SHP77 treated with DMSO at 0.1 percent for 48 hours (cell line): ENCODE measurements at regions not wholly inside any gene's neighbourhood (a gene's known extent, or its start where the extent isn't known, plus 50 kb on each side); places are given as distances from the start of the nearest gene placed in this dataset.

ENCODE experiments used
- DNase-seq: peaks from one replicate; lab custom pipeline; 2025; lab: John Stamatoyannopoulos, UW

DNA sequence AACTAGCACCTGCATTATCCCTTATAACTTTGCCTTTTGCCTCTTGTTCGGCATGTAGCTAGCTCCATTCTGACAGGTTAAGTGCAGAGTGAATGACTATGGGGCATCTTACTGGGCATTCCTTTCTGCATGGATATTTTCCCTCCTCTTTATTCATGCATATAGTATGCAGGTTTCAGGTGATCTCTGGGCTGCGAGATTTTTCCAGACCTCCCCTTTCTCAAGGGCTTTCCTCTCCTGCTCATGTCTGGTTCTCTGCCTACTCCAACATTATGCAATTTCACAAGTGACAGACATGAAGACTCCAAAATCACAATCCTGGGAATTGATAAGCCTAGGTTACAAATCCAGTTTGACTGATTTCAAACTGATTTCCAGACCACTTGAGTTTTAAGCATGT lies 503.8 kb downstream of the NXPH1 start:
- no peak for DNase-seq

DNA sequence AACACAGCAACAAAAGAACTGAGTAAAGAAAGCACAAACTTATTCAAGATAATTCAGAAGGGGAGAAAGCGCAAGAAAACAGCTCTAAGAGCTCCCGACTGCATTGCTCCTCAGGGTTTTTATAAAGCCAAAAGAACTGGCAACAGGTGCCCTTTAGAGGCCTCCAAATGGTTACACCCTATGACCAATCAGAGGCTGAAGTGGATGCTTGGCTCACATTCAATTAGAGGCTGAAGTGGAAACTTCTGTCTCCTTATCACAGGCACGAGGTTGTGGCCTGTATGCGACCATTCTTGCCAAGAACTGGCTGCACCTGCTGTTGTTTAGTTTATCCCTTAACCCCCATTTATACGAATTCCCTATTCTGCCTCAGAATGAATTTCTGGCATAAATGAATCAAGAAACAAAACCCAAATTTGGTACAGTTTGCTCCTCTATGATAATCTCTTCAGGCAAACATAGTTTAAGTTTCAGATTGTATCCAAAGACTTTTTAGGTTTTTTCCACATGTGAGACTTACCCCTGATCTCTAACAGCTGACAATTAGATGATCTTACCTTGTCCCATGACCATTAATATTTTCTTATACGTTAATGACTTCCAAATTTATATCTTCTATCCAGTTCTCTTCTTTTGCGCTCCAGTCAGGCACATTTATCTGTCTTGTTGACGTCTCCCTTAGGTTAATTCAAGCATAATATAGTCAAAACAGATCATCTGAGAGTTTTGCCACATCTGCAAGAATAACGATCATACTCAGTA lies 504.8 kb downstream of the NXPH1 start:
- no peak for DNase-seq

DNA sequence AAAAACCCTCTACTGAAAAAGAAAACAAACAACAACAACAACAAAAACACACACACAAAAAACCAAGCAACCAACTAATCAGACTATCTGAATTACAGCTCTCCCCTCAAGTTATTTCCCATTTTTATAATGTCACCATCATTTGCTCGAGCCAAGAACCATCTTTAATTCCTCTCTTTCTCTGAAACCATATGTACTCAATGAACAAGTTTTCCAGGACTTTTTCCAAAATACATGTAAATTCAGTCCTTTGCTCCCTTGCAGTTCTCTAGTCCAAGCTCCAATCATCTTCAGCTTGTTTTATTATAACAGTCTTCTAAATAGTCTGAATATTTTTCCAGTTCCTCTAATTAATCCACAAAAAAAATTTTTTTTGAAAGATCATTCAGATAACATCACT lies 506.0 kb downstream of the NXPH1 start:
- no peak for DNase-seq

DNA sequence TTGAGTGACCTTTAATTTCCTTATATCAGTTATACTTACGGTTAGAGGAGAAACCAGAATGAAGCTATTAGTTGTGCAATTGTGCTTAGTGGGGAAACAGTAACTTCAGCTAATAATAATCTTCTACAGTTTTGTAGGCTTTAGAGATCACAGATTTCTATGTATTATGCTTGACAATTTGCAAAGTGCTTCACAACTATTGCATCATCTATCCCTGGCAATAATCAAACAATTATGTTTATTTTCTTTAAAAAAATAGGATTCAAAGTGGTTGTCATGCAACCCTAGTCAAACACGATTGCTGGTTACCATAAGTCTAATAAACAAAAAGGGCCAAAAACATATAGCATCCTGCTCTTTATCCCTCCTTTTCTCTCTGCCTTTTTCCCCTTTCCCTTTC lies 530.3 kb downstream of the NXPH1 start:
- no peak for DNase-seq

DNA sequence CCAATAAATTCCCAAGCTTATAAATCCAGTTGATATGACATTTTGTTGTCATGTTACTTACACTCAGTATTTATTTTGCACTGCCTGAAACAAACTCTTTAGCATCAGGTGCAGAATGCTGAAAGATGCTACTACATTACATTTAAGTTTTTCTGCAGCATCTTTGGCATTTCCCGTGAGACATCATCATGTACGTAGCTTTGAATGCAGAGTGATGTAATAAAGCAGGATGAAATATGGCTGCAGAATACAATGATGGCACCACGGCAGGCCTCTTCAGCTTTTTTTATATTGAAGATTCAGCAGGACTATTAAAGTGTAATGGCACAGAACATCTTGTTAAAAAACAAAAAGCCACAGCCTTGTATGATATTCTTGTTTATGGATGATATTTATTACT lies 531.8 kb downstream of the NXPH1 start:
- no peak for DNase-seq

DNA sequence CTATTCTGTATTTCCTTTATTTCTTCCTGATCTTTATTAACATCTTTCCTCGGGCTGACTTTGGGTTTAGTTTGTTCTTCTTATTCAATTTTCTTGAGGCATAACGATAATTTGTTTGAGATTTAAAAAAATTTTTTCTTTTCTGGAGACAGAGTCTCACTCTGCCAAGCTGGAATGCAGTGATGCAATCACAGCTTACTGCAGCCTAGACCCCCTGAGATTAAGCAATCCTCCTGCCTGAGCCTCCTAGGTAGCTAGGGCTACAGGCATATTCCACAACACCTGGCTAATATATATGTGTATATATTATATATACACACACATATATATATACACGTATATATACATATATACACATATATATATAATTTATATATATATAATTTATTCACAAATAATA lies 540.2 kb downstream of the NXPH1 start:
- DNase-seq = no peak

DNA sequence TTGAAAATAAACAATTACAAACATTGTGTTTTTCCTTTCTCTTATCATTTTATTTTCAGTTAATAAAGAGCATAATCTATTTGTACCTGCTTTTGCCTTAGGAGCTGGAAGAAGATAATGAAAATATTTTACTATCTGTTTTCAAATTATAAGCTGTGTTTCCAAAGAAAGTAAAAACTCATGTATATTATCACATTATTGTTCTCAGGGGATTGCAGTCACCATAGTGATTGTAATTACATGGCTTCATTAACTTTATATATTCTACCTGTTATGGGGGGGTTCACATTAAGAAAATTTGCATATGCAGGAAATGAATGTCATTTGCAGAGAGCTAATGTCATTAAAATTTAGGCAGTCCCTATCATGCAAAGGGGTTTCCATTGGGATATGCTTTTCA lies 542.3 kb downstream of the NXPH1 start:
- no peak for DNase-seq

DNA sequence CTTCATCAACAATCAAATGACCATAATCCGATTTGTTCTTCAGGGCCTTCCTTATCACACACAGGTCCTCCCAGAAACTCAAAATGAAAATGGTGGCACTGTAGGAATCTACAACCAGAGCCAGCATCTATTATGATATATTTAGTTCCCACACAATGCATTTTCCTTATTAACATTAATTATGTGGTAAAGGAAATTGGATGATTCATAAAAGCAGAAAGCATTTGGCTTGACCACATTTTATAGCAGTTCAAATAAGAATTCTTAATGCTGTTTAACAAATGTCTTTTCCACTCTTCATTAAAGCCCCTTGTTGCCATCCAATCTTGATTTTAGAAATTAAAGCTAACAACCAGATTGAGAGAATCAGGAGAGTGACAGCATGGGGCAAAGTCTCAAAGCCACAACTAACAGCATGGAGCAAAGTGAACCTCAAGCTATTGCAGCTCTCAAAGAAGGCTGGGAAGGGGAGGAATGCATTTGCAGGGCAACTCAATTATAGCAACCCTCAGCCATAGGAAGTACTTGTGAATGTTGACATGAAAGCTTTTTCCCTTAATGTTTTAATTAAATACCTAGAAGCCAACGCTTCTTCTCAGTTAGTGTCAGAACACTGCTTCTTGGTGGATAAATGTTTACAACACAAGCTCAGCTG lies 549.1 kb downstream of the NXPH1 start:
- DNase-seq = no peak

DNA sequence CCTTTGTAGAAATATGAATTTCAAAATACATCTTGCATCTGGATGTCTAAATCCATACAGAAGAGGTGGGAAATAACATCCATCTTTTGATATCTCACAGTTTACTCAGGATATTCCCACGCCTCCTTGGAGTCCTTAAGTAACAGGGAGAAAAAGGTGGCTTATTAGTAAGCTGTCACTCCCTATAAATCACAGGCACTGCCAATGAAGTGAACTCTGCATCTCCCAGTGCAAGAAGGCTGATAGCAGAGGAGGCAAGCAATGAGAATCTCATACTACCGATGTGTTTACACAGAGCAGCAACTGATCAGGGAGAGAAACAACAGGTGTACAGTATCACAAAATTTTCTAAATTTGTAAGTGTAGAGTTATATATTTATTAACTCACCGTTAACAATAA lies 551.8 kb downstream of the NXPH1 start:
- no peak for DNase-seq

DNA sequence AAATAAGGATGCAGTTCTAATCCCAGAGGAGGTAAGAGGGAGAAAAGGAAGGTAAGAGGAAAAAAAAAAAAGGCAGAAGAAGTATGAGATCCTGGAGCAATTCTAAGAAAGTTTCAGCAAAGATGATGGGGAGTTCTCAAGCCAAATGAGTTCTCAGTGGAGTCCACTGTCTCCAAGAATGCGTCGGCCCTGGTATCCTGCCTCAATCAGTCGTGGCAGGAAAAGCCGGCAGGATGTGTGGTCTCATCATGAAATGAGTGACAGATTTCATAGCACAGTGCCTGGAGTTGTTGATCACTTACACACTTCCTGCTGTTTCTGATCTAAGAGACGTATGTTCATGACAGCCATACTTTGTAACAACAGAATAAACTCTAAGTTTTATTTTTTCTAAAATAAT lies 554.9 kb downstream of the NXPH1 start:
- DNase-seq = no peak

DNA sequence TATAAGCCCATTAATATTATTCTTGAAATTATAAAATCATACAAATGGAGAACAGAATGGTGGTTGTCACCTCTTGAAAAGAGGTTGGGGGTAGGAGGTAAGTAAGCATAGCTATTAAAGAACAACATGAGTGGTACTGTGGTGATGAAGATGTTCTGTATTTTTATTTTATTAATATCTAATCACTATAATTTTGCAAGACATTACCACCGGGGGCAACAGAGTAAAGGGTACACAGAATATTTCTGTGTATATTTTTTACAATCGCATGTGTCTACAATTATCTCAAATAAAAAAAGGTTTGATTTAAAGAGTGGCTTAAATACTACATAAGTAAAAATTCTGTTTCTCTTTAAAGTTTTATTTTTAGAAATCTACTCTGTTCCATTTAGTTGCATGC lies 557.8 kb downstream of the NXPH1 start:
- no peak for DNase-seq

DNA sequence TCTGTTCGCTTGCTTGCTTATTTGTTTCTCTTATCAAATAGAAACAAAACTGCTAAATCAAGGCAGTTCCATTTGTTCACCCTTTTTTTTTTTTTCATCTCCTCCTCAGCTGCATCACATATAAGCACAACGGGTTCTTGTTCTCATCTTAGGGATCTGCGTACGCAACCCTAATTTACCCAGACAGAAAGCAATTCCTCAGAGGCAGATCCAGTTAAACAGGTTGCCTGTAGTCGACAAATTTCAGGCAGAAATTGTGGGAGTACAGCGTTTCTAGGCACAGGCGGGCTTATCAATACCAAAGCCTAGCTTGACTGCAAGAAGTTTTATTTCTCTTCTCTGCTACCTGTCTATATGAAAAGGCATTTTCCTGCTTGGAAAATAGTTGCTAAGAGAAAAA lies 565.4 kb downstream of the NXPH1 start:
- no peak for DNase-seq

DNA sequence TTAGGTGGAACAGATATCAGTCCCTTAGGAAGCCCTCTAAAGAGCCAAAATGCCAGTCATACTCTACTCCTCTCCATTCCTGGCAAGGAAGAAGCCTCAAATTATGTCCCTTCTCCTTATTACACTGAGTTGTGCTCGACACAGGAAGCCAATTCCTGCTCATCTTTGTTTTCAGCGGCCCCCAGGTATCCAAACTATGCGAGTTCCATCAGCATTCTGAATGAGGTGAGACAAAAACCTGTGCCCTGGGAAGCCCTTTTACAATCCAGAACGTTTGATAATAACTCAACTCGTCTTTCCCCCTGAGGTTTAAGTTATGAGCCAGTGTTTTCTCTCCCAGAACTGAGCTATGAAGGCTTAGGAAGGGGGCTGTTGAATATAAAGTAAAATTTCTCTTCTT lies 580.5 kb downstream of the NXPH1 start:
- DNase-seq = no peak

DNA sequence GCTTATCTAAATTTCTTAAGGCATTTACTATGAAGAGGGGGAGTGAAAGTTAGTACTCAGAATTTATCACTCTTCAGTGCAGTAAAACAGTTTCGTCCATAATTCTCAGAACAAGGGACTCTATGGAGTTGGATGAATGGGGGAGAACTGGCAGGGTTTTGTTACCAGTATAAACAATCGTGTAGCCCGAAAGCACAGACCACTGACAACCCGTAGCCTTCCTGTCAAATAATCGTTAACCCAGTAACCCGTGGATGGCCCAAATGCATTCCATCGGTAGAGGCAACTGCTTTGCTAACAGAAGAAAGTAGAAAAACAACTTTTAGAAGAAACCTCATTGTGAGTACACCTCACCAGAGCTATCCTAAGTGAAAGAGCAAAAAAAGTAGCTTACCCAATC lies 583.9 kb downstream of the NXPH1 start:
- no peak for DNase-seq

DNA sequence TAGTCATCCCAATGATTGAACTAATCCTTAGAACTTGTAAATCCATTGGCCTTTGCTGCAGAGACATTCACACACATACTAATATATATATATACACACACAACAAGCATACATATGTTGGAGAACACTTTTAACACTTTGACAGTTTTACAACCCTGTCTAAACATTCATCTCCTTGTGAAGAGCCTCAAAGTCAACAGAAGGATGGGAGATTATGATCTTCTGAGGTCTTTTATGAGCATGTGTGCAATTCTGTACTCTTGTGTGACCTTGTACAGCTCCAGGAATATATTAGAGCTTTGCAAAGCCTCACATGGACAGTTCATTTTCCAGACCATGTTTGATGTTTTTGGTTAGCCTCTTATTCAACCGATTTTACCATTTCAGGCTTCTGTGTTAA lies 589.0 kb downstream of the NXPH1 start:
- peak; percentile 29 for DNase-seq

DNA sequence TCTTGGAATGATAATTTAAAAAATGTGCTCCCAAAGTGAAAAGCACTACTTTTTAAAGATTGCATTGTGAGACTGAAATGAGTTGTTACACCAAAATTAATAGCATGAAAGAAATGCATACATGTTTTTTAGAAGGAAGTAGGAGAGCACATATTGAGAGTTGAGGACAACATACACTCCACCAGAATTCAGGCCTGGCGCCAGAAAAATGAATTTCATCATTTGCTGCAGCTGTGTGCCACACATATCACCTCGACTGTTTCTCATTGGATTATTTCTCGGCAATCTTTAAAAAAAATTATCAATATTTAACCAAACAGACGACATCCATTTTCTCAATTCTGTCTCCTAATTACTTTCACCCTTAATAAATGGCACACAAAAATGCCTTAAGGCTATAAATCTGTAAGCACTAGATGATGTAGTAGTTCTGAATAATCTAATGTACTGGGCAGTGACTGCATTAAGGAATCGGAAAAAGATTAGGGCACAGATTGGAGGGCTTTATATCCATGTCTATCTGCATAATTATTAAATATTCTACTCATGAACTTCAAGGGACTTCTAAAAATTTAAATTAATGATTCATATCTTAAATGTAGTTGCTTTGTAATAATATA lies 590.4 kb downstream of the NXPH1 start:
- no peak for DNase-seq

DNA sequence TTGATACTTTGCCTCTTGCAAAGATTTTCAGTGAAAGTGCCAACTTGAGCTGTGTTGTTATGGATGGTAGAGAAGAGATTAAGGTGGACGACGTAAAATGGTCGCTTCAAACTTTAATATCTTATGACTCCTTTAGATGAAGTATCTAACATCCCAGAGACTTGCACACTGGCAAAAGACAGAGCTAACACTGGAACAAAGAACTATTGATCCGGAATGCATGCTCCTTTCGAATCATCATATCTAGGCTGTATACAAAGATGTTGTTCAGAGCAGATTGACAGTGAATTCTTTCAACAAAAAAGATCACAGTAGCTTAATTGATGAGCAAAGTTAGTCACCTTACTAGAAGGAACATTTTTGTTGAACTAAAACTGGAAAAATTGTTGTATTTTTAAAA lies 592.7 kb downstream of the NXPH1 start:
- DNase-seq = no peak

DNA sequence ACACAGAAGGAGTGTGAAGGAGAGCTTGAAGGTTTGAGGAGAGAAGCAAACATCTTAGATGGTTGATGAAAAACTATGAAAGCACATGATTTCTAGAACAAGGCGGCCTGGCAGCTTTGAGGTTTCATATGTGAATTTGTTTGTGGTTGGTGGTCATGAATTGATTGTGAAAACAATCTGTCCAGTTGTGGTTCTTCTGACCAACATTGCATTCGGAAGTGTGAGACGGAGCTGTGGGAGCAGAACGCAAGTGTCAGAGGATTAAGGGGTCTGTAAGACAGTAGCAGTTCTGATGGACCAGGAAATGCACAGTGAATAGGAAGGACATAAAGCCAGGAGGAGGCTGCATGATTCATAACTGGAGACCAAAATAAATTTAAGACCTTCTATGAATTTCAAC lies 594.6 kb downstream of the NXPH1 start:
- no peak for DNase-seq

DNA sequence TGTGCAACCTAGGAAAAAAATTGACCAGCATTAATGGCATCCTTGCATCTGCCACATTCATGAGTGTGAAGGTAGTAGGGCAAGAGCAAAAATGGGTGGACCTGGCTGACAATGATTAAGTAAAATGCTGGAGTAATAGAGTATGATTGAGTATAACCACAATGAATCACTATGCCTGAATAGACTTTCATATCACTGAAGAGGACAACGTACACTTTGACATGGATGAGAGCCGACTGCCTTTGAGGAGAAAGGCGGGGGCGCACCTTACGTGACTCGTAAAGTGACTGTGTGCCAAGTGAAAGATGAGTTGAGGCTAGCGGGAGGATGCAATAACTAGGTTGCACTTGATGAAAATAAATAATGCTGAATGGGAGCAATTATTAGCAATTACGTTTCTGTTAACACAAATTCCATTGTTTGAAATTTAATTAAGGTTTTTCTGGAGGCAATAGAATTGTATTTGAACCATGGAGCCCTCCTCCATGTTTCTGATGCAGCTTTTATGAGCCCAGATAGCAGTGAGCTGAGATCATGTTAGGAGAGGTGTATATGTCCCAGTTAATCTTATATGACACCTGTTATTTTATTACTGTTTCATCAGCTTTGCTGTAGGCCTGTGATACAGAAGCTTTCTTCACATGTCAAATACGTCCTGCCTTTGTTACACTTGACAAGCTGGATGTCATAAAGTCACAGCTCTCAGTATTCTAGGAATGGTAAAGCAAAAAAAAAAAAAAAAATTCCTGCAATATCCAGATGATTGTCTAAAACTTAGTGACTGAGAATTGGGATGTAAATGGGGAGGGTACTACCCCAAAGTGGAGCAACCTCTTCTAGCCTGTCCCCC lies 596.5 kb downstream of the NXPH1 start:
- no peak for DNase-seq

DNA sequence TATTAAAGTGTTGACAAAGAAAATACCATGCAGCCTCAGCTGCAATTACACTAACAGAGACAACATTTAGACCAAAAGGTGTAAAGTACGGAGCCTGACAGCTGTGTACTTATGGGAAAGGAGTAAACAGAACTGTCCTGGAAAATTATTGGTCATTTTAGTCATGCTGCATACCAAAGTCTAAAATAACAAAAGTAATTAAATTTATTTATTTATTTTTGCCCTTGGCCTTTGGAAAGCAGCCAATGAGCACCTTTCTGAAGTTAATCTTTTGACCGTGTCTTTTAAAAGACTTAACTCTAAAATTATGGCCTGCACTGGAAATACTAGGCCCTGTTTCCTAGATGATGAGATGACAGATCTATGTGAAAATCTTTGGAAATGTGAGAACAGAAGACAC lies 597.6 kb downstream of the NXPH1 start:
- DNase-seq = no peak

DNA sequence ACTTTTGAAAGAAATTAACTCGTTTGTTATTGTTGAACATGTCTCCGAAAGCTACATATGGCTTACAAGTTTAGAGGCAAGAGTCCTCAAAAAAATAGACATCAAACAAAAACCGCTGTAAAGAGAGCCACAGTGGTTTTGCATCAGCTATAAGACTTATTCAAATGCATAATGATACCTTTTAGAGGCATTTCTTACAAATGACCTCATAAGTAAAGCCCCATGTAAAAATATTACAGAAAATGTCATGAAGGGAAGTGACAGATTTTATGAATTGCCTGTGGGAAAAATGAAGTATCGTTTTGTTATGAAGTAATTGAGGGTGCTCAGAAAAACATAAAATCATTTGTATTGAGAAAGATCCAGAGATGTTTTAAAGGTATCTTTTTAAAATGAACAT lies 598.0 kb downstream of the NXPH1 start:
- DNase-seq = no peak

DNA sequence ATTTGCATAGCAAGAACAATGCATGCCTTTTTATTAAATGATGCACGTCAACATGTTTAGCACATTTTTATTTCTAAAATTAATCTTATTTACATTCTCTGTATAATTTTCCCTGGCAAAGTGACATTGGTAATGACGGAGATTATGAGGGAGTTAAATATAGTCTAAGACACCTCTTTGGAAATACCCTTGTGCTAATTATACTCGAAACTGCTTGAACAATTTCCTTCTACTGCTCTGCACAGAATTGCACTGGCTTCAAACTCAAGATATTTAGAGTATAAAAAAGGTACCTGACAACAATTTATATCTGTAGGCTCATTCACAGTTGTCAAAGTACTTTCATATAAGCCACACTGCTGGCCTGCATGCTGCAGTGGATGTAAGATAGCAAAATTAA lies 602.7 kb downstream of the NXPH1 start:
- no peak for DNase-seq
